Aorta (tissue), 5 donors: ENCODE measurements at regions not wholly inside any gene's neighbourhood (a gene's known extent, or its start where the extent isn't known, plus 50 kb on each side); places are given as distances from the start of the nearest gene placed in this dataset.
"Not testable (repeated sequence)": the region's sequence is repeated elsewhere in the genome, so short reads cannot be mapped to it uniquely, and the experiment has no call there.

ENCODE experiments used
- ATAC-seq: fragments of 200-7000 bp; cut with Tn5 transposase; one replicate; pipeline ENCODE4 v1.9.1; 2022; ENCODE audit warnings: moderate library complexity; ENCODE audit not compliant: low FRiP score
- DNase-seq, 2 donors: peaks; one replicate each; pipeline ENCODE4 v3.0.0-alpha.2; 2020
- H3K27ac ChIP-seq, 2 donors: one replicate each; pipeline ENCODE4 v1.5.1; 2013; ENCODE audit warnings: low read length in 2 of 2, mild to moderate bottlenecking in 2 of 2, moderate library complexity in 2 of 2, control low read depth in 1 of 2, inconsistent platforms in 1 of 2, low read depth in 1 of 2
- H3K27me3 ChIP-seq, 2 donors: one replicate each; pipeline ENCODE4 v1.6.1; 2013; ENCODE audit warnings: control low read depth in 1 of 2, low read length in 1 of 2, mild to moderate bottlenecking in 1 of 2, moderate library complexity in 1 of 2; ENCODE audit not compliant: insufficient read depth in 2 of 2, control insufficient read depth in 1 of 2
- H3K36me3 ChIP-seq, 2 donors: one replicate each; pipeline ENCODE4 v1.6.1; 2013; ENCODE audit warnings: control low read depth in 1 of 2, low read length in 1 of 2, mild to moderate bottlenecking in 1 of 2; ENCODE audit not compliant: insufficient read depth in 2 of 2, control insufficient read depth in 1 of 2
- H3K4me1 ChIP-seq, 2 donors: one replicate each; pipeline ENCODE4 v1.6.1; 2013; ENCODE audit warnings: low read length in 2 of 2, control low read depth in 1 of 2, mild to moderate bottlenecking in 1 of 2, moderate library complexity in 1 of 2; ENCODE audit not compliant: insufficient read depth in 2 of 2, control insufficient read depth in 1 of 2
- H3K4me3 ChIP-seq, 2 donors: one replicate each; pipeline ENCODE4 v1.5.1; 2013; ENCODE audit warnings: low read length in 2 of 2, control low read depth in 1 of 2, mild to moderate bottlenecking in 1 of 2
- H3K9me3 ChIP-seq: one replicate; pipeline ENCODE4 v1.6.1; 2013; ENCODE audit warnings: mild to moderate bottlenecking, low read length; ENCODE audit not compliant: control insufficient read depth
- WGBS, 2 donors: extraction: QIAGEN DNeasy Blood & Tissue Kit; methylation state at CpG; one replicate each; pipeline ENCODE4 v1.1.7; 2013; 5-methylcytosine and 5-hydroxymethylcytosine counted together
- intact Hi-C, 2 donors: fragments of 100-400 bp; cut with DNase I; formaldehyde crosslinking; loops; one replicate each; pipeline versions ENCODE4 v1.14.2 to v1.15.0; 2022
- donor health status: healthy with polysubstance abuse.
- donor health status: Bipolar disorder and iron deficiency.
- donor health status: DM: no; HTN: no; CAD: no.
- donor health status: DM: no; HTN: no; CAD: no.
- donor health status: DM: yes; HTN: yes; CAD: no.

GRCh38 chr11:87804176-87804575 lies 371.1 kb downstream of the RAB38 start:
- no peaks in the 10 kb centered on the region for H3K36me3 ChIP-seq

DNA sequence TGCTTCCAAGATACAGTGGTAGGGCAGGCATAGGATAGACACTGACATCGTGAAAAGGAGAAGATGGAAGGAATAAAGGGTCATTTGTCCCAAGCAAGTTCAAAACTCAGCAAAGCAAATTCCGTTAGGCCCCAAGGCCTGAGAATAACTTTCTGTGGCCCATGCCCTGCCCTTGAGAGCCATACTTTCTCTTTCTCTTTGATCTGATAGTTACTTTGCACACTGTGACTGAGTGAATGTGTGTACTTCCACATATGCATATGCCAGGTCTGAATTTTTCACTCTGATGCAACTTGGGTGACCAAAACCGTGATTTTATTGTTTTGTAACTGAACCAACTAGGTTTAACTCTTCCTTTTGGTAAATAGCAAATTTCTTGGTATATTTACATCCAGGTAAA lies 371.5 kb downstream of the RAB38 start:
- ATAC-seq: no peak
- WGBS, 2 donors: 87 to 88% methylated on average over 3 of the region's 3 CpGs

More at GRCh38 chr11:87804176-87804575, 371.1 kb downstream of the RAB38 start:
- no peak for ATAC-seq
- no peaks in the 10 kb centered on the region for H3K9me3 ChIP-seq
- no peak for DNase-seq
- H3K4me3 ChIP-seq: no peak overlapping the region
- intact Hi-C loops: loop anchor here in 1 of 2 donors (10.0 kb wide), 1 partner anchor 81 kb away; no protein-coding TSS in a partner anchor
- no peaks in the 10 kb centered on the region for H3K27me3 ChIP-seq
- H3K4me1 ChIP-seq: no peaks in the 10 kb centered on the region
- no peak overlapping the region for H3K27ac ChIP-seq

DNA sequence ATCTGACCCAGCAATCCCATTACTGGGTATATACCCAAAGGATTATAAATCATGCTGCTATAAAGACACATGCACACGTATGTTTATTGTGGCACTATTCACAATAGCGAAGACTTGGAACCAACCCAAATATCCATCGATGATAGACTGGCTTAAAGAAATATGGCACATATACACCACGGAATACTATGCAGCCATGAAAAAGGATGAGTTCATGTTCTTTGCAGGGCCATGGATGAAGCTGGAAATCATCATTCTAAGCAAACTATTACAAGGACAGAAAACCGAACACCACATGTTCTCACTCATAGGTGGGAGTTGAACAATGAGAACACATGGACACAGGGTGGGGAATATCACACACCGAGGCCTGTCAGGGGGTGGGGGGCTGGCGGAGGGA lies 390.4 kb downstream of the RAB38 start:
- intact Hi-C loops, H3K4me3 ChIP-seq, H3K4me1 ChIP-seq, H3K36me3 ChIP-seq, H3K27me3 ChIP-seq, H3K9me3 ChIP-seq, DNase-seq, ATAC-seq, H3K27ac ChIP-seq: not testable (repeated sequence)
- WGBS, 2 donors: 78 to 87% methylated on average over 7 of the region's 7 CpGs

More for the DNA sequence above, 371.5 kb downstream of the RAB38 start:
- H3K27ac ChIP-seq: no peak overlapping the region
- no peaks in the 10 kb centered on the region for H3K4me1 ChIP-seq
- intact Hi-C loops: loop anchor here in 1 of 2 donors (10.0 kb wide), 1 partner anchor 81 kb away; no protein-coding TSS in a partner anchor
- no peak for DNase-seq
- H3K4me3 ChIP-seq: no peak overlapping the region
- no peaks in the 10 kb centered on the region for H3K27me3 ChIP-seq
- H3K9me3 ChIP-seq: no peaks in the 10 kb centered on the region
- no peaks in the 10 kb centered on the region for H3K36me3 ChIP-seq

DNA sequence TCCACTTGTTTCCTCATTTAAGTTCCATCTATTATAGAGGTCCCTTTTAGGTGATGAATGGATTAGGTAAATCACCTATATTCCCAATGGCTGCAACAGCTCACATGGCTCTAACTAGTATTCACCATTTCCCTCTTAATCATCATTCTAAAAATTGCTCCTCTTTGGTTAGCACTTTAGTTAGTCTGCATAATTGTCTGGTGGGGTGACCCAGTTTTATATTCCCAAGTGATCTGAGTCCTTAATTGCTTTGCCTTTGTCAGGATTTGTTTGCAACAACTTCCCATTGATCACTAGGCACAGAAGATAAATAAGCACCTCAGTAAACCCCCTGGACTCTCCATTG lies 395.2 kb downstream of the RAB38 start:
- no peaks in the 10 kb centered on the region for H3K9me3 ChIP-seq
- no peaks in the 10 kb centered on the region for H3K27me3 ChIP-seq
- H3K4me3 ChIP-seq: no peak overlapping the region
- no peak for ATAC-seq
- intact Hi-C loops: no loop called here
- H3K36me3 ChIP-seq: no peaks in the 10 kb centered on the region
- H3K4me1 ChIP-seq: no peaks in the 10 kb centered on the region
- DNase-seq: no peak
- no peak overlapping the region for H3K27ac ChIP-seq

DNA sequence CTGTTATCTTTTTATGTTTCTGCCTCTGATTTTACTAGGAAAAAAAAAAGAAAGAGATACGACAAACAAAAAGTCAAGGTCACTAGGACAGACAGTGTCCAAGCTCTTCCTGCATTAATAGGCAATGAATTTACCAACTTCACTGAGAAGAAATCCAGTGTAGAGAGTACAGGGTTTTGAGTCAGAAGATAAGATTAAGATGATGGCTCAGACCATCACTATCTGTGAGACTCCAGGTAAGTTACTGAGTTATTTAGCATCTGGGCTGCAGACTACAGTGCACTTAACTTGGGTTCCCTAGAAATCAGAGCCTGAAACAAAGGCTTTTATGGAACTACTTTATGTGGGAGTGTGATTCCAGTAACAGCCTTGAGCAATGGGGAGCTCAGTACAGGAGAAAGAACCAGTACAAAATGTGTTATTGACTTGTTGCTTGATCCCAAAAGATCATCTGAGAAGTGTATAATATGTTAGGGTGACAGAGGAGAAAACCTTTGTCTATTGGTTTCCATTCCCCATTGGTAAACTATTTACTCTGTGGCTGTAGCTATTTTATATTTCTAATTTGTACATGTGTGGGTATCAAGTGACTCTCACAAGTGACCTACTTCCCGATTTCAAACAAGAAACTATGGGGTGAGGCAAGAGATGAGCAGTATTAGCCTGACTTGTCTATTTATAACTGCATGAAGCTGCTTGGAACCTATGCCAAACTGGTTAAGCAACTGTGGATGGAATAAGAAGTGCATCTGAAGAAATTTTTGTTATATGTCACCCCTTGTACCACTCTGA lies 395.8 kb downstream of the RAB38 start:
- no peak for ATAC-seq

DNA sequence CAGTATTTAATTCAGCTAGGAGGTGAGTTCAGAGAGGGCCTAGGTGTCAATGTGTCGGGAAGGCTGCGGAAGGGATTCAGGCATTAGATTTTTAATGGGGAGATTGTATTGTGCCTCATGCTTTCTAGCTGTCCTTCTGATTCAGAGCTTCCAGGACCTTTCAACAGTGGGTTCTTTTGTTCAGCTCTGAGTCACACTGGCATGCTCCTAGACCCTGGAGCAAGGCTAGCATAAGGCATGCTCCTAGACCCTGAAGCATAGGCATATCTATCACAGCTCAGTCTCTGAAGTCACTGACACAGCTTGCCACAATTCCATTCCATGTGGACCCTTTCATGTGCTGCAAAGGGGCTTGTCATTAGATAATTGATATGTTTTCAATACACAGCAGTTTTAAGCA lies 396.9 kb downstream of the RAB38 start:
- WGBS, 2 donors: 85 to 100% methylated on average over 2 of the region's 2 CpGs
- H3K4me3 ChIP-seq: no peak overlapping the region
- H3K4me1 ChIP-seq: no peaks in the 10 kb centered on the region
- H3K9me3 ChIP-seq: no peaks in the 10 kb centered on the region
- H3K27ac ChIP-seq: no peak overlapping the region
- DNase-seq (no peak), ATAC-seq (no peak)
- no peaks in the 10 kb centered on the region for H3K36me3 ChIP-seq
- H3K27me3 ChIP-seq: no peaks in the 10 kb centered on the region
- intact Hi-C loops: no loop called here

More for the DNA sequence above, 395.8 kb downstream of the RAB38 start:
- intact Hi-C loops: no loop called here
- H3K4me1 ChIP-seq: no peaks in the 10 kb centered on the region
- H3K4me3 ChIP-seq: no peak overlapping the region
- H3K36me3 ChIP-seq: no peaks in the 10 kb centered on the region
- H3K27me3 ChIP-seq: no peaks in the 10 kb centered on the region
- DNase-seq: no peak
- WGBS, 2 donors: 41 to 45% methylated on average over 2 of the region's 2 CpGs
- no peaks in the 10 kb centered on the region for H3K9me3 ChIP-seq
- no peak overlapping the region for H3K27ac ChIP-seq

DNA sequence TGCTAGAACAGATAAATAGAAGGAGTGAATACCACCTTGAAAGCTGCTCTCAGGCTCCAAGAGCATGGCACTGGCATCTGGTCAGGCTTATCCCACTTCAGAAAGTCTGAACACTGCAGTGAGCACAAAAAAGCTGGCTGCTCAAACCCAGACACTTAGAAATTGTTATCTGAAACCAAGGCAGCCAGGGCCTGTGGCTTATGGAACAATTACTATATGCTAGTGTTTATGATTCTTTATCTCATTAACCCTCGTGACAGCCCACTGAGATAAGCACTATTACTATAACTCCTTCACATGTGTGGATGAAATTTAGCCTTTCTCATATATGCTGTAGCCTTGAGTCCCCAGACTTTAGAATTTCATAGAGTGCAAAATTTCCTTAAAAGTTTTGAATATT lies 400.2 kb downstream of the RAB38 start:
- ATAC-seq (no peak), DNase-seq (no peak)
- H3K9me3 ChIP-seq: no peaks in the 10 kb centered on the region
- 29 to 31% methylated on average over 1 of the region's 1 CpG for WGBS, 2 donors
- H3K27me3 ChIP-seq: no peaks in the 10 kb centered on the region
- intact Hi-C loops: no loop called here
- no peak overlapping the region for H3K27ac ChIP-seq
- no peaks in the 10 kb centered on the region for H3K36me3 ChIP-seq
- no peak overlapping the region for H3K4me3 ChIP-seq
- no peaks in the 10 kb centered on the region for H3K4me1 ChIP-seq

- no peak overlapping the region for H3K4me3 ChIP-seq
- DNase-seq: no peak
- no peaks in the 10 kb centered on the region for H3K9me3 ChIP-seq
- no peaks in the 10 kb centered on the region for H3K36me3 ChIP-seq
- H3K27me3 ChIP-seq: no peaks in the 10 kb centered on the region
- intact Hi-C loops: no loop called here
- no peak overlapping the region for H3K27ac ChIP-seq
- no peak for ATAC-seq
- WGBS, 2 donors: 43 to 45% methylated on average over 3 of the region's 3 CpGs
- H3K4me1 ChIP-seq: no peaks in the 10 kb centered on the region
Measured at GRCh38 chr11:87769661-87770060, 405.6 kb downstream of the RAB38 start.

DNA sequence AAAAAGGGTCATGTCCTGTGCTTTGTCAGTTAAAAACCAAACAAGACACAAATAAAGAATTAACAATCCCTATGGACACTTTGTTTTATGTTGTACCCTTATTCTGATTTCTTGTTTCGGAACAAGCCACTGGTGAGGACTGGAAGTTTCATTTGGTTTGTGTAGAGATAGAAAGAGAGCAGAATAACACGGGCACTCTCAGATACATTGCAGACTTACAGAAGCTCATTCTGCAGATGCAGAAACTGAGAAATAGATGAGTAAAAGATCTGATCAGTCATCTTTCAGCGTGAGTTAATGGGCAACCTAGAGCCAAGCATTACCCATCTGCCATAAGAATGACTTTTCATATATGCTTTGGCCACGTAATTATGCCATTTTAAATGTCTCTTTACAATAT lies 407.6 kb downstream of the RAB38 start:
- H3K27ac ChIP-seq: no peak overlapping the region
- no peaks in the 10 kb centered on the region for H3K4me1 ChIP-seq
- H3K36me3 ChIP-seq: no peaks in the 10 kb centered on the region
- no peak for ATAC-seq
- no peak overlapping the region for H3K4me3 ChIP-seq
- 85 to 89% methylated on average over 4 of the region's 4 CpGs for WGBS, 2 donors
- no peaks in the 10 kb centered on the region for H3K9me3 ChIP-seq
- intact Hi-C loops: no loop called here
- H3K27me3 ChIP-seq: no peaks in the 10 kb centered on the region
- DNase-seq: no peak
